Tongue (tissue), 1 donor: ENCODE measurements at regions not wholly inside any gene's neighbourhood (a gene's known extent, or its start where the extent isn't known, plus 50 kb on each side); places are given as distances from the start of the nearest gene placed in this dataset.
A peak's percentile ranks its signal among the peaks of the same experiment; 100 is the strongest.

ENCODE experiments used
- DNase-seq: peaks from one replicate; pipeline ENCODE4 v3.0.0-alpha.2; 2015

- no peak for DNase-seq
These were observed 400.2 kb upstream of the RORA start for GRCh38 chr15:61629269-61629668.

GRCh38 chr15:61624950-61625349, 395.8 kb upstream of the RORA start:
- no peak for DNase-seq

GRCh38 chr15:61623746-61624145, 394.6 kb upstream of the RORA start:
- DNase-seq, result peak; percentile 16

GRCh38 chr15:61621865-61622264, 392.8 kb upstream of the RORA start:
- no peak for DNase-seq

GRCh38 chr15:61621146-61621545, 392.0 kb upstream of the RORA start:
- peak; percentile 32 for DNase-seq

GRCh38 chr15:61620151-61620550, 391.0 kb upstream of the RORA start:
- no peak for DNase-seq

GRCh38 chr15:61613729-61614128, 384.6 kb upstream of the RORA start:
- no peak for DNase-seq

- no peak for DNase-seq
These were observed 384.0 kb upstream of the RORA start for GRCh38 chr15:61613138-61613537.

- DNase-seq, result no peak
These were observed 383.0 kb upstream of the RORA start for GRCh38 chr15:61612111-61612510.

- no peak for DNase-seq
These were observed 376.2 kb upstream of the RORA start for GRCh38 chr15:61605343-61605742.

- no peak for DNase-seq
These were observed 369.6 kb upstream of the RORA start for GRCh38 chr15:61598655-61599054.

GRCh38 chr15:61584410-61584809, 355.3 kb upstream of the RORA start:
- peak; percentile 23 for DNase-seq

- no peak for DNase-seq
These were observed 353.0 kb upstream of the RORA start for GRCh38 chr15:61582092-61582491.

- DNase-seq, result no peak
These were observed 346.5 kb upstream of the RORA start for GRCh38 chr15:61575597-61575996.

- DNase-seq, result no peak
These were observed 341.9 kb upstream of the RORA start for GRCh38 chr15:61571026-61571425.

- no peak for DNase-seq
These were observed 335.7 kb upstream of the RORA start for GRCh38 chr15:61564785-61565184.

GRCh38 chr15:61558172-61559136, 329.4 kb upstream of the RORA start:
- DNase-seq, result no peak

GRCh38 chr15:61556037-61556648, 327.0 kb upstream of the RORA start:
- DNase-seq, result no peak

GRCh38 chr15:61549727-61550126, 320.6 kb upstream of the RORA start:
- no peak for DNase-seq

- no peak for DNase-seq
These were observed 316.7 kb upstream of the RORA start for GRCh38 chr15:61545763-61546162.

GRCh38 chr15:61541516-61541915, 312.4 kb upstream of the RORA start:
- DNase-seq, result no peak

- DNase-seq, result no peak
These were observed 308.2 kb upstream of the RORA start for GRCh38 chr15:61537337-61537736.

GRCh38 chr15:61534986-61535385, 305.9 kb upstream of the RORA start:
- no peak for DNase-seq

GRCh38 chr15:61530769-61531168, 301.7 kb upstream of the RORA start:
- DNase-seq, result no peak
